ENCODE measurements at regions not wholly inside any gene's neighbourhood (a gene's known extent, or its start where the extent isn't known, plus 50 kb on each side); places are given as distances from the start of the nearest gene placed in this dataset.
"Not testable (repeated sequence)": the region's sequence is repeated elsewhere in the genome, so short reads cannot be mapped to it uniquely, and the experiment has no call there.

DNA sequence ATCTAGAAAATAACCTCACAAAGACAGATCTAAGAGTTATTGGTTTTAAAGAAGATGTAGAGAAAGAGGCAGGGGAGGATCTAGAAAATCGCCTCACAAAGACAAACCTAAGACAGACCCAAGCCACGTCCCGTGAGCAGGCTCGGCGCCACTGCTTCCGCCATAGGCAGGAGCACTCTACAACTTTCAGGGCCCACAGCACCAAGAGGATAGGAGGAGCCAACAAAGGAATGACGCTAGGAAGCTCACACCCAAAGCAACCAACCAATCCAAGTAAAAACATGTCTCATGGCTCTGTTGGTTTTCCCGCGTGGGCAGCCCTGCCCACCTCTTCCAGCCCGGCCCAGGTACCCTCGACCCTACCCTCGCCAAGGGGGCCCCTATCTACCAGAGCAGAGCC, 4167.4 kb upstream of the OR11H1 start (continued):
- TF ChIP-seq, protein P1, sequence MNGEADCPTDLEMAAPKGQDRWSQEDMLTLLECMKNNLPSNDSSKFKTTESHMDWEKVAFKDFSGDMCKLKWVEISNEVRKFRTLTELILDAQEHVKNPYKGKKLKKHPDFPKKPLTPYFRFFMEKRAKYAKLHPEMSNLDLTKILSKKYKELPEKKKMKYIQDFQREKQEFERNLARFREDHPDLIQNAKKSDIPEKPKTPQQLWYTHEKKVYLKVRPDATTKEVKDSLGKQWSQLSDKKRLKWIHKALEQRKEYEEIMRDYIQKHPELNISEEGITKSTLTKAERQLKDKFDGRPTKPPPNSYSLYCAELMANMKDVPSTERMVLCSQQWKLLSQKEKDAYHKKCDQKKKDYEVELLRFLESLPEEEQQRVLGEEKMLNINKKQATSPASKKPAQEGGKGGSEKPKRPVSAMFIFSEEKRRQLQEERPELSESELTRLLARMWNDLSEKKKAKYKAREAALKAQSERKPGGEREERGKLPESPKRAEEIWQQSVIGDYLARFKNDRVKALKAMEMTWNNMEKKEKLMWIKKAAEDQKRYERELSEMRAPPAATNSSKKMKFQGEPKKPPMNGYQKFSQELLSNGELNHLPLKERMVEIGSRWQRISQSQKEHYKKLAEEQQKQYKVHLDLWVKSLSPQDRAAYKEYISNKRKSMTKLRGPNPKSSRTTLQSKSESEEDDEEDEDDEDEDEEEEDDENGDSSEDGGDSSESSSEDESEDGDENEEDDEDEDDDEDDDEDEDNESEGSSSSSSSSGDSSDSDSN (CRISPR knock-in tag; IDR thresholded peaks at IDR 0.05), result no peak
- no peak for TF ChIP-seq ZBTB21 (CRISPR knock-in tag; IDR thresholded peaks at IDR 0.05)
- no peak for TF ChIP-seq CBX5 (CRISPR knock-in tag; IDR thresholded peaks at IDR 0.05; ENCODE audit: borderline replicate concordance)
- TF ChIP-seq RORA (CRISPR knock-in tag; IDR thresholded peaks at IDR 0.05), result no peak
- no peak for TF ChIP-seq ZNF816 (CRISPR knock-in tag; IDR thresholded peaks at IDR 0.05; ENCODE audit: borderline replicate concordance)
- TF ChIP-seq, protein P2, sequence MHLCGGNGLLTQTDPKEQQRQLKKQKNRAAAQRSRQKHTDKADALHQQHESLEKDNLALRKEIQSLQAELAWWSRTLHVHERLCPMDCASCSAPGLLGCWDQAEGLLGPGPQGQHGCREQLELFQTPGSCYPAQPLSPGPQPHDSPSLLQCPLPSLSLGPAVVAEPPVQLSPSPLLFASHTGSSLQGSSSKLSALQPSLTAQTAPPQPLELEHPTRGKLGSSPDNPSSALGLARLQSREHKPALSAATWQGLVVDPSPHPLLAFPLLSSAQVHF (CRISPR knock-in tag; IDR thresholded peaks at IDR 0.05), result no peak
- no peak for TF ChIP-seq ZNF629 (CRISPR knock-in tag; conservative IDR thresholded peaks at IDR 0.05)
- TF ChIP-seq ZNF788 (CRISPR knock-in tag; IDR thresholded peaks at IDR 0.05; ENCODE audit: borderline replicate concordance), result no peak
- TF ChIP-seq, protein P3, sequence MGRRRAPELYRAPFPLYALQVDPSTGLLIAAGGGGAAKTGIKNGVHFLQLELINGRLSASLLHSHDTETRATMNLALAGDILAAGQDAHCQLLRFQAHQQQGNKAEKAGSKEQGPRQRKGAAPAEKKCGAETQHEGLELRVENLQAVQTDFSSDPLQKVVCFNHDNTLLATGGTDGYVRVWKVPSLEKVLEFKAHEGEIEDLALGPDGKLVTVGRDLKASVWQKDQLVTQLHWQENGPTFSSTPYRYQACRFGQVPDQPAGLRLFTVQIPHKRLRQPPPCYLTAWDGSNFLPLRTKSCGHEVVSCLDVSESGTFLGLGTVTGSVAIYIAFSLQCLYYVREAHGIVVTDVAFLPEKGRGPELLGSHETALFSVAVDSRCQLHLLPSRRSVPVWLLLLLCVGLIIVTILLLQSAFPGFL (CRISPR knock-in tag; IDR thresholded peaks at IDR 0.05), result no peak
- TF ChIP-seq ZBTB7A (CRISPR knock-in tag; IDR thresholded peaks at IDR 0.05), result no peak

DNA sequence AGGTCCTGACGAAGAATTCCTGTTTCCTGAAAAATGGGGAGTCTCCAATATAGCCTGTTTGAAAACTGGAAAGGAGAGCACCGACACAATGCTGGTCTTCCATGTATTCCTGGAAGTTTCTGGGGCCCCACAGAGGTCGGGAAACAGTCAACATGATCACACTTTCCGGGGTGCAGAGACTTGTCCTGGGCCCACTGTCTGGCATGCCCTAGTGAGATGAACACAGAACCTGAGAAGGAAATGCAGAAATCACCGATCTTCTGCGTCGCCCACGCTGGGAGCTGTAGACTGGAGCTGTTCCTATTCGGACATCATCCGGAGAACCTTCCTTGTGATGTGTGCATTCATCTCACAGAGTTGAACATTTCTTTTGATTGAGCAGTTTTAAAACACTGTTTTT, 4166.5 kb upstream of the OR11H1 start:
- BruUV-seq (replicated peaks); H3K27me3 ChIP-seq (ENCODE audit: control insufficient read depth in 1 of 2, insufficient read depth in 2 of 2, low read length in 2 of 2); POLR2A ChIA-PET; H3K4me3 ChIP-seq (replicated peaks in 1 of 3; ENCODE audit: insufficient read depth in 1 of 3, low read depth in 2 of 3, low read length in 3 of 3); H3K36me3 ChIP-seq (replicated peaks in 1 of 2; ENCODE audit: control insufficient read depth in 1 of 2, insufficient read depth in 2 of 2, low read length in 2 of 2); H2AFZ ChIP-seq (ENCODE audit: low read length); ATAC-seq; H3K27ac ChIP-seq (ENCODE audit: extremely low read length, insufficient read depth, low read length); DNase-seq (ENCODE audit: low spot score); H4K20me1 ChIP-seq (ENCODE audit: insufficient read depth, low read length); intact Hi-C loops (cut with micrococcal nuclease; ENCODE audit: unreplicated experiment); H3K79me2 ChIP-seq (ENCODE audit: insufficient read depth, low read length); FAIRE-seq; H3K4me1 ChIP-seq (ENCODE audit: insufficient read depth, low read length); CTCF ChIA-PET (ENCODE audit: low intra/inter-chr PET ratio, low total read pairs); H3K4me2 ChIP-seq (ENCODE audit: low read depth, low read length); H3K9ac ChIP-seq (ENCODE audit: insufficient read depth, low read depth, low read length); in situ Hi-C loops (cut with HindIII; ENCODE audit: extremely low pct_ligation_motif_present, low pct_unique_long_range_greater_than_20kb): not testable (repeated sequence)
- 27% methylated on average over 10 of the region's 10 CpGs for WGBS (ENCODE audit: low lambda C conversion rate)
- peaks cover 76% of the 10 kb centered on the region for H3K9me3 ChIP-seq (ENCODE audit: low read length)

DNA sequence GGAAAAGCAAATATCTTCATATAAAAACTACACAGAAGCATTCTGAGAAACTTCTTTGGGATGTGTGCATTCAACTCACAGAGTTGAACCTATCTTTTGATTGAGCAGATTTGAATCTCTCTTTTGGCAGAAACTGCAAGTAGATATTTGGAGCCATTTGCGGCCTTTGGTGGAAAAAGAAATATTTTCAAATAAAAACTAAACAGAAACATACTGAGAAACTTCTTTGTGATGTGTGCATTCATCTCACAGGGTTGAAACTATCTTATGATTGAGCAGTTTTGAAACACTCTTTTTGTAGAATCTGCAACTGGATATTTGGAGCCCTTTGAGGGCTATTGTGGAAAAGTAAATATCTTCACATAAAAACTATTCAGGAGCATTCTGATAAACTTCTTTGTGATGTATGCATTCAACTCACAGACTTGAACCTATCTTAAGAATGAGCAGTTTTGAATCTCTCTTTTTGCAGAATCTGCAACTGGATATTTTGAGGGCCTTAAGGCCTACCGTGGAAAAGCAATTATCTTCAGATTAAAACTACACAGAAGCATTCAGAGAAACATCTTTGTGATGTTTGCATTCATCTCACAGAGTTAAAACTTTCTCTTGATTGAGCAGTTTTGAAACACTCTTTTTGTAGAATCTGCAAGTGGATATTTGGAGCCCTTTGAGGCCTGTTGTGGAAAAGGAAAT, 4158.2 kb upstream of the OR11H1 start:
- in situ Hi-C loops (cut with HindIII; ENCODE audit: extremely low pct_ligation_motif_present, low pct_unique_long_range_greater_than_20kb); H3K4me2 ChIP-seq (ENCODE audit: low read depth, low read length); H4K20me1 ChIP-seq (ENCODE audit: insufficient read depth, low read length); H2AFZ ChIP-seq (ENCODE audit: low read length); H3K4me3 ChIP-seq (replicated peaks in 1 of 3; ENCODE audit: insufficient read depth in 1 of 3, low read depth in 2 of 3, low read length in 3 of 3); POLR2A ChIA-PET; DNase-seq (ENCODE audit: low spot score); FAIRE-seq; H3K9ac ChIP-seq (ENCODE audit: insufficient read depth, low read depth, low read length); H3K27me3 ChIP-seq (ENCODE audit: control insufficient read depth in 1 of 2, insufficient read depth in 2 of 2, low read length in 2 of 2); H3K79me2 ChIP-seq (ENCODE audit: insufficient read depth, low read length); H3K27ac ChIP-seq (ENCODE audit: extremely low read length, insufficient read depth, low read length); CTCF ChIA-PET (ENCODE audit: low intra/inter-chr PET ratio, low total read pairs); H3K36me3 ChIP-seq (replicated peaks in 1 of 2; ENCODE audit: control insufficient read depth in 1 of 2, insufficient read depth in 2 of 2, low read length in 2 of 2); ATAC-seq; BruUV-seq (replicated peaks); H3K4me1 ChIP-seq (ENCODE audit: insufficient read depth, low read length); intact Hi-C loops (cut with micrococcal nuclease; ENCODE audit: unreplicated experiment): not testable (repeated sequence)
- peaks cover 66% of the 10 kb centered on the region for H3K9me3 ChIP-seq (ENCODE audit: low read length)
- WGBS (ENCODE audit: low lambda C conversion rate), result 3% methylated on average over 2 of the region's 2 CpGs
